Esophagus mucosa (tissue), 1 donor: ENCODE measurements at regions not wholly inside any gene's neighbourhood (a gene's known extent, or its start where the extent isn't known, plus 50 kb on each side); places are given as distances from the start of the nearest gene placed in this dataset.

Experiments
- ATAC-seq: fragments of 200-7000 bp; cut with Tn5 transposase; one replicate; pipeline ENCODE4 v1.9.1; 2020
- donor health status: DM: yes; HTN: yes; CAD: no.

- peak; percentile 8 for ATAC-seq
Observed at GRCh38 chr5:33330992-33331391, 109.8 kb upstream of the TARS1 start.

- no peak for ATAC-seq
Observed at GRCh38 chr5:33332804-33333203, 108.0 kb upstream of the TARS1 start.

GRCh38 chr5:33334829-33335228 is 105.9 kb upstream of the TARS1 start:
- ATAC-seq, result no peak

GRCh38 chr5:33336891-33337636 is 103.7 kb upstream of the TARS1 start:
- peak; percentile 88 for ATAC-seq

GRCh38 chr5:33337637-33337992 is 103.2 kb upstream of the TARS1 start:
- ATAC-seq, result peak; percentile 47

GRCh38 chr5:33338336-33339110 is 102.2 kb upstream of the TARS1 start:
- ATAC-seq, result no peak

- ATAC-seq, result no peak
Observed at GRCh38 chr5:33339413-33339812, 101.4 kb upstream of the TARS1 start.

- no peak for ATAC-seq
Observed at GRCh38 chr5:33340195-33340594, 100.6 kb upstream of the TARS1 start.

GRCh38 chr5:33341351-33341750 is 99.4 kb upstream of the TARS1 start:
- no peak for ATAC-seq

GRCh38 chr5:33343676-33344327 is 97.0 kb upstream of the TARS1 start:
- peak; percentile 41 for ATAC-seq

- ATAC-seq, result no peak
Observed at GRCh38 chr5:33346534-33346933, 94.2 kb upstream of the TARS1 start.

- ATAC-seq, result no peak
Observed at GRCh38 chr5:33361781-33362180, 79.0 kb upstream of the TARS1 start.

GRCh38 chr5:33362915-33363314 is 77.8 kb upstream of the TARS1 start:
- ATAC-seq, result no peak

GRCh38 chr5:33363537-33363936 is 77.2 kb upstream of the TARS1 start:
- ATAC-seq, result no peak

GRCh38 chr5:33364406-33364805 is 76.4 kb upstream of the TARS1 start:
- ATAC-seq, result no peak

GRCh38 chr5:33367416-33367815 is 73.3 kb upstream of the TARS1 start:
- no peak for ATAC-seq

- peak; percentile 52 for ATAC-seq
Observed at GRCh38 chr5:33369485-33370465, 71.0 kb upstream of the TARS1 start.

GRCh38 chr5:33370466-33370859 is 70.3 kb upstream of the TARS1 start:
- ATAC-seq, result no peak

- no peak for ATAC-seq
Observed at GRCh38 chr5:33371660-33372059, 69.1 kb upstream of the TARS1 start.

- no peak for ATAC-seq
Observed at GRCh38 chr5:33372721-33373472, 67.9 kb upstream of the TARS1 start.

GRCh38 chr5:33375900-33376299 is 64.9 kb upstream of the TARS1 start:
- ATAC-seq, result no peak

- no peak for ATAC-seq
Observed at GRCh38 chr5:33379757-33380156, 61.0 kb upstream of the TARS1 start.
